Esophagus squamous epithelium (tissue), 4 donors: ENCODE measurements at regions not wholly inside any gene's neighbourhood (a gene's known extent, or its start where the extent isn't known, plus 50 kb on each side); places are given as distances from the start of the nearest gene placed in this dataset.

ENCODE experiments used
- POLR2A ChIP-seq, 4 donors: fragments of 450-650 bp; IDR thresholded peaks; one replicate each; pipeline ENCODE4 v1.6.1; 2017; ENCODE audit warnings: antibody characterized with exemption in 4 of 4, mild to moderate bottlenecking in 4 of 4, moderate library complexity in 3 of 4
- TF ChIP-seq, protein P1 (sequence below), 6 experiments: fragments of 450-650 bp in 4 of 6; fragments of 200-600 bp in 2 of 6; sonication (generic) in 2 of 6; IDR thresholded peaks; one replicate each; pipeline ENCODE4 v1.5.1; 2016 to 2019; ENCODE audit warnings: antibody characterized with exemption in 6 of 6, mild to moderate bottlenecking in 4 of 6, moderate library complexity in 4 of 6

- TF ChIP-seq, protein P1, sequence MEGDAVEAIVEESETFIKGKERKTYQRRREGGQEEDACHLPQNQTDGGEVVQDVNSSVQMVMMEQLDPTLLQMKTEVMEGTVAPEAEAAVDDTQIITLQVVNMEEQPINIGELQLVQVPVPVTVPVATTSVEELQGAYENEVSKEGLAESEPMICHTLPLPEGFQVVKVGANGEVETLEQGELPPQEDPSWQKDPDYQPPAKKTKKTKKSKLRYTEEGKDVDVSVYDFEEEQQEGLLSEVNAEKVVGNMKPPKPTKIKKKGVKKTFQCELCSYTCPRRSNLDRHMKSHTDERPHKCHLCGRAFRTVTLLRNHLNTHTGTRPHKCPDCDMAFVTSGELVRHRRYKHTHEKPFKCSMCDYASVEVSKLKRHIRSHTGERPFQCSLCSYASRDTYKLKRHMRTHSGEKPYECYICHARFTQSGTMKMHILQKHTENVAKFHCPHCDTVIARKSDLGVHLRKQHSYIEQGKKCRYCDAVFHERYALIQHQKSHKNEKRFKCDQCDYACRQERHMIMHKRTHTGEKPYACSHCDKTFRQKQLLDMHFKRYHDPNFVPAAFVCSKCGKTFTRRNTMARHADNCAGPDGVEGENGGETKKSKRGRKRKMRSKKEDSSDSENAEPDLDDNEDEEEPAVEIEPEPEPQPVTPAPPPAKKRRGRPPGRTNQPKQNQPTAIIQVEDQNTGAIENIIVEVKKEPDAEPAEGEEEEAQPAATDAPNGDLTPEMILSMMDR (IDR thresholded peaks at IDR 0.05), result no peak
- no peak for TF ChIP-seq POLR2A (IDR thresholded peaks at IDR 0.05)
Observed at GRCh38 chr14:44767646-44768173, 194.0 kb downstream of the KLHL28 start.
